ENCODE measurements at regions not wholly inside any gene's neighbourhood (a gene's known extent, or its start where the extent isn't known, plus 50 kb on each side); places are given as distances from the start of the nearest gene placed in this dataset.

- TF ChIP-seq CTCF (IDR thresholded peaks at IDR 0.05; ENCODE audit: extremely low read depth in 1 of 2, insufficient read depth in 1 of 2, low read depth in 1 of 2, low read length in 2 of 2), result no peak
- no peak for TF ChIP-seq POLR2A (IDR thresholded peaks at IDR 0.05; ENCODE audit: low read depth, low read length)
- no peak for TF ChIP-seq POLR2AphosphoS5 (IDR thresholded peaks at IDR 0.05; ENCODE audit: insufficient read depth, low read depth, low read length)
Observed at GRCh38 chr18:41594582-41594981, 360.5 kb upstream of the PIK3C3 start.

Data from endothelial cell of umbilical vein (primary cell).